GM19372 (cell line): ENCODE measurements at regions not wholly inside any gene's neighbourhood (a gene's known extent, or its start where the extent isn't known, plus 50 kb on each side); places are given as distances from the start of the nearest gene placed in this dataset.
"Not testable (repeated sequence)": the region's sequence is repeated elsewhere in the genome, so short reads cannot be mapped to it uniquely, and the experiment has no call there.

Experiments
- ATAC-seq: cut with Tn5 transposase; IDR thresholded peaks from one replicate; pipeline ENCODE4 v1.9.1; 2021; ENCODE audit warnings: mild to moderate bottlenecking, low read depth, moderate library complexity; ENCODE audit not compliant: unreplicated experiment

GRCh38 chr21:5065240-5066211 is 5455.9 kb upstream of the TPTE start:
- not testable (repeated sequence) for ATAC-seq

- not testable (repeated sequence) for ATAC-seq
These were observed 5454.6 kb upstream of the TPTE start for GRCh38 chr21:5066682-5067251.

DNA sequence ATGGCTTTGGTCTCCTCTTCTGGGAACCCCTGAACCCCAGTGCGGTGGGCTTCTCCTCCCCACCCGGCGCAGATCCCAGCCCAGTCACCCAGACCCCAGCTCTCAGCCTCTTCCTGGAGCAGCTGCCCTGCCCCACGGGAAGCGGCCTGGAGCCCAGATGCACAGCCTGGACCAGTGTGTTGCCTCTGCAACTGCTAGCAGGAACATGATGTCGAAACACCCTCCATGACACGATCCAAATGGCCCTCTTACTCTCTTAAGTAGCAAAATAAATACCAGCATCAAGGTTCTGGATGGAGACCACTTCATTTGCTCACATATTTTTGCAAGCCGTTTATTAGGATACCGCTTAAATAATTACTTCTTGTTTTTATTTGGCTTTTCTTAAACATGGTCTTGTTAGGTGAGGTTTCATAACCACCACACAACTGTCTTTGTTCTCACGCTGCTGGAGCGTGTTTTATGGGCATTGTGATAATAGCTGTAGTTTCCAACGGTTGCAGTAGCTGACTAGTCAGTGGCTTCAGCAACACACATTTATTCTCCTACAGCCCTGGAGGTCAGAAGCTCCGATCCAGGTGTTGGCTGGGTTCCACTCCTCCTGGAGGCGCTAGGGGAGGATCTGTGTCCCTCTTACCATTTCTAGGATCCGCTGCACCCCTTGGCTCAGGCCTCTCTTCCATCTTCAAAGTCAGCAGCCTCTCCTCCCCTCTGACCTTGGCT is 5453.9 kb upstream of the TPTE start:
- not testable (repeated sequence) for ATAC-seq

- not testable (repeated sequence) for ATAC-seq
These were observed 5452.7 kb upstream of the TPTE start for GRCh38 chr21:5068649-5069048.

- not testable (repeated sequence) for ATAC-seq
These were observed 5450.2 kb upstream of the TPTE start for GRCh38 chr21:5071180-5071579.

DNA sequence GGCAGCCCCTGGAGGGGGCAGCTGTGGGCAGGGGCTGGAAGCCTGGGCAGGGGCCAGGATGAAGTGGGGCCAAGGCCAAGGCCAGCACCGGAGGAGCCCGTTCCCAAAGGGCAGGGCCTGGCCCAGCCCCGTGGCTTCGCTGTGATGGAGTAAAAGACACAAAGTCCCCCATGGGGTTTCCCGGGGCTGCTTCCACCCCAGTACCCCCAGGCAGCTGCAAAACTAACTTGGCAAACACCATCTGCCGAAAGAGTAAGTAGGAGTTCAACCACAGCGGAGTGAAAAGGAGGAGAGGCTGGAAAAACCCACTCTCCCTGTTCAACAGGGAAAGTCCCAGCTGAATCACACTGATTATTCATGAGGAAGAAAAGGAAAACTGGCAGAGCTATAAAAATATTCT is 5444.5 kb upstream of the TPTE start:
- ATAC-seq = not testable (repeated sequence)

- not testable (repeated sequence) for ATAC-seq
These were observed 5442.0 kb upstream of the TPTE start for GRCh38 chr21:5079361-5079760.

GRCh38 chr21:5080015-5080414 is 5441.4 kb upstream of the TPTE start:
- ATAC-seq = not testable (repeated sequence)

DNA sequence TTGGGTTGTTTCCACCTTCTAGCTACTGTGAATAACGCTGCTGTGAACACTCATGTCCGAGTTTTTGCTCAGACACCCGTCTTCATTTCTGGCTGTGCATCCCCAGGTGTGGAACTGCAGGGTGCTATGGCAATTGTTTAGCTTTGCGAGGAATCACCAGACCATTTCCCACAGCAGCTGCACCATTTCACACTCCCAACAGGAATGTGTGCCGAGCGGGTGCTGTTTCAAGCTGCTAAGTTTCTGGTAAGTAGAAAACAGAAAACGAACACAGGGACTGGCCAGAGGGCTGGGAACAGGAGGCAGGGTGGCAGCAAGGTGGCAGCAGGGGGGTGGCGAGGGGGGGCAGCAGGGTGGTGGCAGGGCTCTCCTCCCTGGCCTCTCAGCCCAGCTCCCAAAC is 5437.1 kb upstream of the TPTE start:
- ATAC-seq = not testable (repeated sequence)

GRCh38 chr21:5085456-5085855 is 5435.9 kb upstream of the TPTE start:
- not testable (repeated sequence) for ATAC-seq

DNA sequence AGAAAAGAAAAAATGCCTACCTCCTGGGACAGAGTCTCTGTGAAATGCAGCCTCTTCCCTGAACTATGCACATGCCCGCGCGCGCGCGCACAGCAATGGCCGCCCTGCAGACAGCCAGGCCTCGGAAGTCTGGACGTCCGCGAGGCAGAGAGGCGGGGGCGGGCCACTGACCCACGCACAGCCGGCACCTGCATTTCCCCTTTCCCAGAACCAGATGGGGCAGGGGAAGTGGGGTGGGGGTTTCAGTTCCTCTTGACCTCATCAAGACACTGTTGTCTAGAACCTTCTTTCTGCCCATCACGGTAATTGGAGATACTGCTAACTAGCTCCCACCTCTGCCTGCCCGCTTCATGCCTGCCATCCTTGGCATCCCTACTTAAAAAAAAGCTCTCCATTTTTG is 5435.0 kb upstream of the TPTE start:
- not testable (repeated sequence) for ATAC-seq

DNA sequence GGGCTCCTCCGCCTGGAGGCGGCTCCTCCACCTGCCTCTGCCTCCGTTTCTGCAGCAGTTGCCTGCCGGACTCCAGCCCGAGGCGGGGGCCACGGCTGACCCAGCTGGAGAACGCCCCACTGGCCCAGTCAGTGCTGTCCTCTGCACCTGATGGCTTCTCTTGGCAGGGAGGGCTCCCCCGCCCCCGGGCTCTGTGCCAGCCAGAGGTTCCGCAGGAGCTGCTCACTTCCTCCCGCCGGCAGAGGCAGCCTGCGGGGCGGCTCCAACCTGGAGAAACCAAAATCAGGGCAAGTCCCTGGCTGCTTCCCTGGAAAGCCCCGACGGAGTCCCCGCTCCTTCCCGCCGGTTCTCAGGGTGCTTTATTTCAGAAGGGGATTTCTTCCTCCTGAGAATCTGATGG is 5432.6 kb upstream of the TPTE start:
- not testable (repeated sequence) for ATAC-seq

GRCh38 chr21:5089399-5090089 is 5431.8 kb upstream of the TPTE start:
- ATAC-seq = not testable (repeated sequence)

- not testable (repeated sequence) for ATAC-seq
These were observed 5431.0 kb upstream of the TPTE start for GRCh38 chr21:5090132-5091079.

- ATAC-seq = not testable (repeated sequence)
These were observed 5430.1 kb upstream of the TPTE start for GRCh38 chr21:5091274-5091673.

DNA sequence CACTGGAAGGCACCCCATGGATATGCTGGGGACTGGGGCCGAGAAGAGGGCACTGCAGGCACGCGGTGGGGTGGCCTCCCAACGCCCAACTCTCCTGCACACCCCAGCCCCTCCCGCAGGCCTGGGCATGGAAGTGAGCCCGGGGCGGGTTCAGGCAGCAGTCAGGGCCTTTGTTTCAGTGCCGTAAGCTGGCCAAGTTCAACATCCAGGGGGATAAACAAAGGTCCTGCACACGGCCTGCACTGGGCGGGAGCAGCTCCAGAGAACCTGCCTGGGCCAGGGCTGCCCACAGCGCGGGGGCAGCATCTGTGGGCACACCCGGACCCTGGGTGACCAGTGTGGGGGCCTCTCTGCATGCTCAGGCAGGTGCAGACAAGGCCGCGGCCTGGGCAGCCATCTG is 5425.8 kb upstream of the TPTE start:
- ATAC-seq = not testable (repeated sequence)

DNA sequence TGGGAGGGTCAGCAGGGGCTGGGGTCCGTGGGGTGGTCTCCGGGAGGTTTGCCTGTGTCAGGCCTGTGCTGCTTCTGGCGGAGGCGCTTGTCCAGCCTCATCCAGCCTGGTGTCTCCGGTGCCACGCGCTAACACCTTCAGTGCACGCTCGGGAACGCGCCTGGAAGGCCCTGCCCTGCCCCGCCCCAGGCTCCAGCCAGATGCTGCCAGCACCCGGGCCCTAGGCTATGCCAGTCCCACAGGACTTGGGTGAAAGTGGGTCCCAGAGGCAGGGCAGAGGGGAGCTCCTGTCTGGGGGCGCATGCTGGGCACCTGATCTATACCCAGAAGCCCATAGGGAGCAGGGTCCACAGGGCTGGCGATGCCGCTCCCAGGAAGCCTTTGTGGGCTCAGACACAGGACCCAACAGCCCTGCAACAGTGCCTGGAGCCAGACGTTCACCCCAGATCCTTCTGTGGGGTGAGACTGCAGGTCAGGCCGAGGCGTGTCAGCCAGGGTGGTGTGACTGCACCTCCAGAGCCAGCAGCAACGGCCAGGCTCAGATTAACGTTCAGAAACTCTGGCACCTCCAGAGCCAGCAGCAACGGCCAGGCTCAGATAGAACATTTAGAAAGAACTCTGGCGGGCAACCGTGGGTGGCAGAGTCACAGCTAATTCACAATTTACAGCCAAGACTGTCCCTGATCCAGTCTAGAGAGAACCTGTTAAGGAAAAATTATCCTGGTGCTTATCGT is 5423.2 kb upstream of the TPTE start:
- not testable (repeated sequence) for ATAC-seq

DNA sequence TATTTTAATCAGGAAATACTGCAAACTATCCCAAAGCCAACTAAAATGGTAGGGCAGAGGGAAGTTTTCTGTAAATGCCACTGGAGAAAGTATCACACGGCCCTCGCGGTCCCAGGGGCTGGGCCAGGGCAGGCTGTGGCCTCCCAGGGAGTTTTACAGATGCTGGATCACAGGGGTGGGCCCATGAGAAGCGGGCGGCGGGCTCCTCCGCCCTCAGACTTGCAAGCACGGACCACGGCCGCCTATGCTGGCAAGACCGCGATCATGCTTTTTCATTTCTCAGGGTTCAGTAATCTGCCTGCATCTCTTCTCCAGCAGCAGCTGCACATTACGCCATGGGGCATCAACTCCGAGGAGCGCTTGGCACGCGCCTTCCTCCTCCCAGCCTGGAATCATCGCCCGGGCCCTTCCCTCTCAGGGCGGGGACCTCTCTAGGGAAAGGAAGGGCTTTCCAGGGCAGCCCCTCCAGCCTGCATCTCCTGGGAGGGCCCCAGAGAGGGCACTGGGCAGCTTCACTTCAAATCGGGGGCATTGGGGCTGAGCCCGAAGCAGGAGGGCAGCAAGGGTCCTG is 5420.7 kb upstream of the TPTE start:
- ATAC-seq = not testable (repeated sequence)
